Mesothelial cell of epicardium (in vitro differentiated cells): ENCODE measurements at regions not wholly inside any gene's neighbourhood (a gene's known extent, or its start where the extent isn't known, plus 50 kb on each side); places are given as distances from the start of the nearest gene placed in this dataset.

Experiments
- DNase-seq, 2 experiments: peaks; one replicate each; pipeline ENCODE4 v3.0.0; 2021; ENCODE audit warnings: low spot score in 2 of 2; ENCODE audit not compliant: unreplicated experiment in 2 of 2
- H3K27ac Mint-ChIP-seq: 2 replicates; pipeline ENCODE4 v1.8.0; 2021; ENCODE audit warnings: mixed read lengths
- H3K27me3 Mint-ChIP-seq: 2 replicates; pipeline ENCODE4 v1.8.0; 2021; ENCODE audit warnings: low read depth, mixed read lengths
- H3K36me3 Mint-ChIP-seq: 2 replicates; pipeline ENCODE4 v1.8.0; 2021; ENCODE audit warnings: mixed read lengths
- H3K4me1 Mint-ChIP-seq: 2 replicates; pipeline ENCODE4 v1.8.0; 2021; ENCODE audit warnings: mixed read lengths
- H3K4me3 Mint-ChIP-seq: 2 replicates; pipeline ENCODE4 v1.8.0; 2021; ENCODE audit warnings: mild to moderate bottlenecking, moderate library complexity, mixed read lengths
- H3K9me3 Mint-ChIP-seq: 2 replicates; pipeline ENCODE4 v1.8.0; 2021; ENCODE audit warnings: mixed read lengths
- CTCF ChIP-seq: fragments of 200-600 bp; sonication (generic); IDR thresholded peaks from one replicate; pipeline ENCODE4 v1.5.0; 2021; ENCODE audit warnings: antibody characterized with exemption; ENCODE audit not compliant: unreplicated experiment

- Mint-ChIP-seq H3K27ac (no peak overlapping the region), H3K4me1 (no peaks in the 10 kb centered on the region), H3K9me3 (peaks cover 59% of the 10 kb centered on the region), H3K27me3 (no peaks in the 10 kb centered on the region), H3K4me3 (no peak overlapping the region), H3K36me3 (no peaks in the 10 kb centered on the region)
- no peak for DNase-seq
- no peak for TF ChIP-seq CTCF
Measured at GRCh38 chr2:51881673-51882072, 849.7 kb upstream of the NRXN1 start.

DNA sequence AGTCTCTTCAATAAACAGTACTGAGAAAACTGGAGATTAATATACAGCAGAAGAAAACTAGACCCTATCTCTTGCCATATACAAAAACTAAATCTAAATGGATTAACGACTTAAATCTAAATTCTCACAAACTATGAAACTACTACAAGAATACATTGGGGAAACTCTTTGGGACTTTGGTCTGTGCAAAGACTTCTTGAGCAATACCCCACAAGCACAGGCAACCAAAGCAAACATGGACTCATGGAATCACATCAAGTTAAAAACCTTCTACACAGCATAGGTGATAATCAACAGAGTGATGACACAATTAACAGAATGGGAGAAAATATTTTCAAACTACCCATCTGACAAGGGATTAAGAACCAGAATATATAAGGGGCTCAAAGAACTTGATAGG is 848.2 kb upstream of the NRXN1 start:
- Mint-ChIP-seq H3K36me3 (no peaks in the 10 kb centered on the region), H3K9me3 (peaks cover 62% of the 10 kb centered on the region), H3K27me3 (no peaks in the 10 kb centered on the region), H3K27ac (no peak overlapping the region), H3K4me1 (no peaks in the 10 kb centered on the region), H3K4me3 (no peak overlapping the region)
- TF ChIP-seq CTCF = no peak
- no peak for DNase-seq

DNA sequence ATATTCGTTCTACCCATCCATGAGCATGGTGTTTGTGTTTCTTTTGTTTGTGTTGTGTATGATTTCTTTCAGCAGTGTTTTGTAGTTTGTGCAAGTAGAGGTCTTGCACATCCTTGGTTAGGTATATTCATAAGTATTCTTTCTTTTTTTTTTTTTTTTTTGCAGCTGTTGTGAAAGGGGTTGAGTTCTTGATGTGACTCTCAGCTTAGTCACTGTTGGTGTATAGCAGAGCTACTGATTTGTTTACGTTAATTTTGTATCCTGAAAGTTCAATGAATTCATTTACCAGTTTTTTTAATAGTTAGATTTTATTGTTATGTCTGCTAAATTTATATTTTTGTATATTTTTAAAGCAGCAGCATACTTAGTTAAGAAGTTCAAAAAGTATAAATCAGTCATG is 834.4 kb upstream of the NRXN1 start:
- DNase-seq = no peak
- Mint-ChIP-seq H3K27me3 (no peaks in the 10 kb centered on the region), H3K9me3 (peaks cover 23% of the 10 kb centered on the region), H3K27ac (no peak overlapping the region), H3K36me3 (no peaks in the 10 kb centered on the region), H3K4me3 (no peak overlapping the region), H3K4me1 (no peaks in the 10 kb centered on the region)
- no peak for TF ChIP-seq CTCF

DNA sequence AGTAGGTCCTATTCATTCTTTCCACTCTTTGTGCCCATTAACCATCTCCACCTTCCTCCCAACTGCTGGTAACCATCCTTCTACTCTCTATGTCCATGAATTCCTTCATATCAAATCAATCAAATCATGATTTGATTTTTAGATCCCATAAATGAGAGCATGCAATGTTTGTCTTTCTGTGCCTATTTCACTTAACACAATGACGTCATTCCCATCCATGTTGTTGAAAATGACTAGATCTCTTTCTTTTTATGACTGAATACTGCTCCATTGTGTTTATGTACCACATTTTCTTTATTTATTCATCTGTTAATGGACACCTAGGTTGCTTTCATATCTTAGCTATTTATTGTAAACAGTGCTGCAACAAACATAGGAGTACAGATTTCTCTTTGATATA is 827.3 kb upstream of the NRXN1 start:
- no peak for TF ChIP-seq CTCF
- Mint-ChIP-seq H3K4me1 (no peaks in the 10 kb centered on the region), H3K9me3 (peaks cover 11% of the 10 kb centered on the region), H3K36me3 (no peaks in the 10 kb centered on the region), H3K27ac (no peak overlapping the region), H3K27me3 (no peaks in the 10 kb centered on the region), H3K4me3 (no peak overlapping the region)
- no peak for DNase-seq

GRCh38 chr2:51855683-51856082 is 823.8 kb upstream of the NRXN1 start:
- H3K36me3 Mint-ChIP-seq = no peaks in the 10 kb centered on the region
- H3K4me3 Mint-ChIP-seq = no peak overlapping the region
- no peaks in the 10 kb centered on the region for H3K4me1 Mint-ChIP-seq
- TF ChIP-seq CTCF = no peak
- DNase-seq = no peak
- no peaks in the 10 kb centered on the region for H3K27me3 Mint-ChIP-seq
- no peak overlapping the region for H3K27ac Mint-ChIP-seq
- peaks cover 11% of the 10 kb centered on the region for H3K9me3 Mint-ChIP-seq

GRCh38 chr2:51846796-51847195 is 814.9 kb upstream of the NRXN1 start:
- Mint-ChIP-seq H3K9me3 (peaks cover 4% of the 10 kb centered on the region), H3K36me3 (no peaks in the 10 kb centered on the region), H3K4me3 (no peak overlapping the region), H3K4me1 (no peaks in the 10 kb centered on the region), H3K27ac (no peak overlapping the region), H3K27me3 (no peaks in the 10 kb centered on the region)
- no peak for DNase-seq
- TF ChIP-seq CTCF = no peak
